CD14-positive monocyte (primary cell): ENCODE measurements at regions not wholly inside any gene's neighbourhood (a gene's known extent, or its start where the extent isn't known, plus 50 kb on each side); places are given as distances from the start of the nearest gene placed in this dataset.

Source experiments
- DNase-seq, 3 donors: peaks; one replicate each; pipeline ENCODE4 v3.0.0-alpha.2; 2011 to 2022
- H2AFZ ChIP-seq: 2 replicates; pipeline ENCODE4 v1.6.0; 2012; ENCODE audit warnings: mild to moderate bottlenecking, low read depth, low read length, inconsistent platforms; ENCODE audit not compliant: insufficient read depth, poor library complexity, severe bottlenecking
- H3K27ac ChIP-seq, 2 donors: 1 replicate in 1 of 2; 2 replicates in 1 of 2; pipeline ENCODE4 v1.5.1; 2012 to 2013; ENCODE audit warnings: low read length in 2 of 2, control low read depth in 1 of 2, inconsistent platforms in 1 of 2, low read depth in 1 of 2, mild to moderate bottlenecking in 1 of 2
- H3K27me3 ChIP-seq, 2 donors: one replicate each; pipeline versions ENCODE4 v1.6.0 to v1.6.1; 2011 to 2013; ENCODE audit warnings: low read length in 2 of 2; ENCODE audit not compliant: control insufficient read depth in 2 of 2, insufficient read depth in 2 of 2
- H3K36me3 ChIP-seq, 2 donors: replicated peaks in 1 of 2; 1 replicate in 1 of 2; 2 replicates in 1 of 2; pipeline versions ENCODE4 v1.5.1 to v1.6.1; 2012 to 2013; ENCODE audit warnings: low read length in 2 of 2, control low read depth in 1 of 2, inconsistent platforms in 1 of 2, mild to moderate bottlenecking in 1 of 2; ENCODE audit not compliant: insufficient read depth in 2 of 2, control insufficient read depth in 1 of 2
- H3K4me1 ChIP-seq, 2 donors: 1 replicate in 1 of 2; 2 replicates in 1 of 2; pipeline versions ENCODE4 v1.5.1 to v1.6.1; 2012 to 2013; ENCODE audit warnings: low read length in 2 of 2, control low read depth in 1 of 2, inconsistent platforms in 1 of 2, mild to moderate bottlenecking in 1 of 2, moderate library complexity in 1 of 2; ENCODE audit not compliant: insufficient read depth in 2 of 2, control insufficient read depth in 1 of 2
- H3K4me2 ChIP-seq: replicated peaks from 2 replicates; pipeline ENCODE3; 2012; ENCODE audit warnings: low read length, moderate library complexity, mild to moderate bottlenecking; ENCODE audit not compliant: poor library complexity, severe bottlenecking; ENCODE audit errors: extremely low read depth
- H3K4me3 ChIP-seq, 3 experiments: fragments of 200-600 bp in 1 of 3; sonication (generic) in 1 of 3; replicated peaks in 1 of 3; 1 replicate in 2 of 3; 2 replicates in 1 of 3; pipeline ENCODE4 v1.5.1; 2011 to 2013; ENCODE audit warnings: low read length in 3 of 3, mild to moderate bottlenecking in 3 of 3, control low read depth in 2 of 3, low read depth in 2 of 3, inconsistent platforms in 1 of 3, moderate library complexity in 1 of 3
- H3K79me2 ChIP-seq: 2 replicates; pipeline ENCODE4 v1.6.0; 2012; ENCODE audit warnings: mild to moderate bottlenecking, control low read depth, inconsistent platforms, low read length, moderate library complexity; ENCODE audit not compliant: insufficient read depth
- H3K9ac ChIP-seq: 2 replicates; pipeline ENCODE4 v1.6.0; 2017; ENCODE audit warnings: low read length, mild to moderate bottlenecking; ENCODE audit not compliant: insufficient read depth, poor library complexity, severe bottlenecking
- H3K9me3 ChIP-seq, 2 donors: replicated peaks in 1 of 2; 1 replicate in 1 of 2; 2 replicates in 1 of 2; pipeline versions ENCODE4 v1.5.1 to v1.6.1; 2012 to 2013; ENCODE audit warnings: low read length in 2 of 2, control low read depth in 1 of 2; ENCODE audit not compliant: control insufficient read depth in 1 of 2, insufficient read depth in 1 of 2
- H4K20me1 ChIP-seq: 2 replicates; pipeline ENCODE4 v1.6.0; 2012; ENCODE audit warnings: mild to moderate bottlenecking, low read length, control low read depth, moderate library complexity; ENCODE audit not compliant: insufficient read depth
- H3K27ac Mint-ChIP-seq, 7 donors: one replicate each; pipeline ENCODE4 v1.8.0; 2020; ENCODE audit warnings: mild to moderate bottlenecking in 7 of 7, mixed read lengths in 7 of 7, moderate library complexity in 6 of 7, inconsistent platforms in 2 of 7
- H3K27me3 Mint-ChIP-seq, 3 donors: one replicate each; pipeline ENCODE4 v1.8.0; 2021 to 2022; ENCODE audit warnings: low read depth in 3 of 3, mild to moderate bottlenecking in 3 of 3, mixed read lengths in 3 of 3, moderate library complexity in 3 of 3, inconsistent platforms in 1 of 3
- H3K36me3 Mint-ChIP-seq, 2 donors: one replicate each; pipeline ENCODE4 v1.8.0; 2020; ENCODE audit warnings: mixed read lengths in 2 of 2, inconsistent platforms in 1 of 2, mild to moderate bottlenecking in 1 of 2
- H3K4me1 Mint-ChIP-seq: one replicate; pipeline ENCODE4 v1.8.0; 2020; ENCODE audit warnings: mild to moderate bottlenecking, mixed read lengths
- H3K4me3 Mint-ChIP-seq, 2 donors: one replicate each; pipeline ENCODE4 v1.8.0; 2020; ENCODE audit warnings: mild to moderate bottlenecking in 2 of 2, mixed read lengths in 2 of 2, moderate library complexity in 1 of 2
- H3K9me3 Mint-ChIP-seq, 7 donors: one replicate each; pipeline ENCODE4 v1.8.0; 2020 to 2022; ENCODE audit warnings: mixed read lengths in 7 of 7, mild to moderate bottlenecking in 6 of 7, moderate library complexity in 6 of 7, inconsistent platforms in 2 of 7
- CTCF ChIP-seq: fragments of 200-600 bp; IDR thresholded peaks from one replicate; pipeline ENCODE4 v1.8.0; 2022; ENCODE audit warnings: antibody characterized with exemption, mild to moderate bottlenecking
- WGBS: methylation state at CpG from one replicate; pipeline ENCODE4 v1.1.5; 2013; ENCODE audit warnings: missing lambda C conversion rate; ENCODE audit not compliant: insufficient coverage; 5-methylcytosine and 5-hydroxymethylcytosine counted together
- intact Hi-C, 2 donors: fragments of 100-400 bp; cut with micrococcal nuclease; formaldehyde crosslinking; loops; one replicate each; pipeline versions ENCODE4 v1.15.0 to v1.15.1; 2023

DNA sequence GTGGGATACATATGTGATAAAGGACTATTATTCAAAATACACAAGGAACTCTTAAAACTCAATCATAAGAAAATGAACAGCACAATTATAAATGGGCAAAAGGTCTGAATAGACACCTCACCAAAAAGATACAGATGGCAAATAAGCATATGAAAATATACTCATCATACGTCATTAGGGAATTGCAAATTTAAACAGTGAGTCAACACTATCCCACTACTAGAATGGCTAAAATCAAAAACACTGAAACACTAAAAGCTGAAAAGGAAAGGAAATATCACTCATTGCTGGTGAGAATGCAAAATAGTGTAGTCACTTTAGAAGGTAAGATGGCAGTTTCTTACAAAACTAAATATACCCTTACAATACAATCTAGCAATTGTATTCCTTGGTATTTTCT is 597.0 kb upstream of the PABPC4L start:
- no peak overlapping the region for H3K27ac Mint-ChIP-seq
- no peak overlapping the region for H3K4me3 Mint-ChIP-seq
- peaks cover 0 to 3% of the 10 kb centered on the region in 2 donors for H3K9me3 ChIP-seq
- H3K36me3 Mint-ChIP-seq, result no peaks in the 10 kb centered on the region
- no peaks in the 10 kb centered on the region for H4K20me1 ChIP-seq
- no peak overlapping the region for H3K9ac ChIP-seq
- H3K36me3 ChIP-seq, result no peaks in the 10 kb centered on the region
- intact Hi-C loops, result no loop called here
- peaks cover 0 to 8% (median 3%) of the 10 kb centered on the region in 7 donors for H3K9me3 Mint-ChIP-seq
- WGBS, result no CpG with 5 or more reads among the region's 1 CpG
- no peak overlapping the region for H3K27ac ChIP-seq
- no peaks in the 10 kb centered on the region for H3K27me3 Mint-ChIP-seq
- no peaks in the 10 kb centered on the region for H3K79me2 ChIP-seq
- TF ChIP-seq CTCF, result no peak
- no peak overlapping the region for H3K4me3 ChIP-seq
- H3K4me1 ChIP-seq, result no peaks in the 10 kb centered on the region
- H2AFZ ChIP-seq, result no peak overlapping the region
- H3K4me2 ChIP-seq, result no peak overlapping the region
- no peaks in the 10 kb centered on the region for H3K27me3 ChIP-seq
- H3K4me1 Mint-ChIP-seq, result no peaks in the 10 kb centered on the region
- DNase-seq, result no peak

DNA sequence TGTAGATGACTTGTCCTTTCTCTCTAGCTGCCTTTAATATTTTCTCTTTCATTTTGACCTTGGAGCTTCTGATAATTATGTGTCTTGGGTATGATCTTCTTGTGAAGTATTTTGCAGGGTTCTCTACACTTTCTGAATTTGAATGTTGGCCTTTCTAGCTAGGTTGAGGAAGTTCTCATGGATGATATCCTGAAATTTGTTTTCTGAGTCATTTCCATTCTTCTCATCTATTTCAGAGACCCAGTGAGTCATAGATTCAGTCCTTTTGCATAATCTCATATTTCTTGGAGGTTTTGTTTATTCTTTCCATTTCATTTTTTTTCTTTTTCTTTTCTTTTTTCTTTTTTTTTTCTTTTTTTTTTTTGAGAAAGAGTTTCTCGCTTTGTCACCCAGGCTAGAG is 585.7 kb upstream of the PABPC4L start:
- Histone ChIP-seq H3K4me2 (no peak overlapping the region), H3K9me3 (peaks cover 11 to 31% of the 10 kb centered on the region in 2 donors), H3K9ac (no peak overlapping the region), H3K4me3 (no peak overlapping the region), H3K4me1 (no peaks in the 10 kb centered on the region), H3K27me3 (no peaks in the 10 kb centered on the region), H2AFZ (no peak overlapping the region), H4K20me1 (no peaks in the 10 kb centered on the region), H3K27ac (no peak overlapping the region), H3K36me3 (no peaks in the 10 kb centered on the region), H3K79me2 (no peaks in the 10 kb centered on the region)
- Mint-ChIP-seq H3K36me3 (no peaks in the 10 kb centered on the region), H3K27ac (no peak overlapping the region), H3K4me1 (no peaks in the 10 kb centered on the region), H3K4me3 (no peak overlapping the region), H3K9me3 (peaks cover 3 to 16% (median 10%) of the 10 kb centered on the region in 7 donors), H3K27me3 (peaks cover 0 to 1% (median 0%) of the 10 kb centered on the region in 3 donors)
- no peak for DNase-seq
- WGBS, result no CpG with 5 or more reads among the region's 1 CpG
- no peak for TF ChIP-seq CTCF
- intact Hi-C loops, result no loop called here
